Gastroesophageal sphincter (tissue), 3 donors: ENCODE measurements at regions not wholly inside any gene's neighbourhood (a gene's known extent, or its start where the extent isn't known, plus 50 kb on each side); places are given as distances from the start of the nearest gene placed in this dataset.

Experiments used
- CTCF ChIP-seq, 4 experiments: fragments of 200-600 bp in 2 of 4; fragments of 450-650 bp in 2 of 4; sonication (generic) in 1 of 4; IDR thresholded peaks; one replicate each; pipeline ENCODE4 v1.5.1; 2017 to 2019; ENCODE audit warnings: antibody characterized with exemption in 4 of 4, mild to moderate bottlenecking in 2 of 4, moderate library complexity in 2 of 4
- EP300 ChIP-seq: sonication (generic); formaldehyde crosslinking; IDR thresholded peaks from one replicate; pipeline ENCODE4 v1.6.1; 2017; ENCODE audit warnings: antibody characterized with exemption, mild to moderate bottlenecking
- POLR2A ChIP-seq, 2 donors: fragments of 450-650 bp; IDR thresholded peaks; one replicate each; pipeline ENCODE4 v1.6.1; 2017; ENCODE audit warnings: antibody characterized with exemption in 2 of 2, mild to moderate bottlenecking in 2 of 2, moderate library complexity in 1 of 2

- TF ChIP-seq POLR2A (IDR thresholded peaks at IDR 0.05) (no peak), EP300 (no peak), CTCF (IDR thresholded peaks at IDR 0.05) (no peak)
These were observed 564.2 kb downstream of the TCERG1L start for GRCh38 chr10:130747356-130747755.
